Keratinocyte (primary cell): ENCODE measurements at regions not wholly inside any gene's neighbourhood (a gene's known extent, or its start where the extent isn't known, plus 50 kb on each side); places are given as distances from the start of the nearest gene placed in this dataset.
"Not testable (repeated sequence)": the region's sequence is repeated elsewhere in the genome, so short reads cannot be mapped to it uniquely, and the experiment has no call there.

Experiments used
- DNase-seq: peaks from one replicate; pipeline ENCODE4 v3.0.0-alpha.2; 2011; ENCODE audit warnings: low read depth, missing footprints, low spot score
- FAIRE-seq: peaks from 2 replicates; lab custom pipeline; 2011; peaks lifted over from hg19 to GRCh38; lab: Jason Lieb, UNC
- H2AFZ ChIP-seq: 2 replicates; pipeline ENCODE4 v1.6.0; 2012; ENCODE audit warnings: low read length, control low read depth, inconsistent platforms; ENCODE audit not compliant: control insufficient read depth
- H3K27ac ChIP-seq: 2 replicates; pipeline ENCODE4 v1.5.1; 2011; ENCODE audit warnings: low read length; ENCODE audit not compliant: control insufficient read depth, insufficient read depth
- H3K27me3 ChIP-seq: 3 replicates; pipeline ENCODE4 v1.6.0; 2011; ENCODE audit warnings: low read length; ENCODE audit not compliant: control insufficient read depth, insufficient read depth; ENCODE audit errors: extremely low read depth
- H3K36me3 ChIP-seq, 2 experiments: 2 replicates in 1 of 2; 3 replicates in 1 of 2; pipeline ENCODE4 v1.5.1; 2011; ENCODE audit warnings: low read length in 2 of 2, mild to moderate bottlenecking in 1 of 2; ENCODE audit not compliant: control insufficient read depth in 2 of 2, insufficient read depth in 2 of 2; ENCODE audit errors: extremely low read depth in 1 of 2
- H3K4me1 ChIP-seq: 3 replicates; pipeline ENCODE4 v1.5.1; 2011; ENCODE audit warnings: low read length; ENCODE audit not compliant: control insufficient read depth, insufficient read depth; ENCODE audit errors: extremely low read depth
- H3K4me2 ChIP-seq: 3 replicates; pipeline ENCODE4 v1.6.0; 2011; ENCODE audit warnings: low read depth, low read length; ENCODE audit not compliant: control insufficient read depth, insufficient read depth; ENCODE audit errors: extremely low read depth
- H3K4me3 ChIP-seq, 3 experiments: fragments of 200-600 bp in 1 of 3; sonication (generic) in 1 of 3; 2 replicates in 2 of 3; 3 replicates in 1 of 3; pipeline ENCODE4 v1.5.1; 2011 to 2016; ENCODE audit warnings: low read length in 3 of 3, mild to moderate bottlenecking in 3 of 3, control low read depth in 2 of 3, inconsistent platforms in 1 of 3, low read depth in 1 of 3, mixed read lengths in 1 of 3, mixed run types in 1 of 3, moderate library complexity in 1 of 3; ENCODE audit not compliant: control insufficient read depth in 2 of 3, insufficient read depth in 2 of 3; ENCODE audit errors: extremely low read depth in 1 of 3
- H3K79me2 ChIP-seq: 2 replicates; pipeline ENCODE4 v1.6.0; 2012; ENCODE audit warnings: low read length; ENCODE audit not compliant: control insufficient read depth, insufficient read depth
- H3K9ac ChIP-seq: 3 replicates; pipeline ENCODE4 v1.6.0; 2011; ENCODE audit warnings: low read length; ENCODE audit not compliant: control insufficient read depth, insufficient read depth; ENCODE audit errors: extremely low read depth
- H3K9me1 ChIP-seq: 3 replicates; pipeline ENCODE4 v1.6.0; 2011; ENCODE audit warnings: low read length; ENCODE audit not compliant: control insufficient read depth, insufficient read depth; ENCODE audit errors: extremely low read depth
- H3K9me3 ChIP-seq: 2 replicates; pipeline ENCODE4 v1.5.1; 2012; ENCODE audit warnings: low read depth, low read length; ENCODE audit not compliant: control insufficient read depth
- H4K20me1 ChIP-seq: 3 replicates; pipeline ENCODE4 v1.6.0; 2011; ENCODE audit warnings: low read length; ENCODE audit not compliant: control insufficient read depth, insufficient read depth; ENCODE audit errors: extremely low read depth
- EZH2 ChIP-seq: IDR thresholded peaks from one replicate; pipeline ENCODE4 v1.6.1; 2012; ENCODE audit warnings: inconsistent platforms, mild to moderate bottlenecking, low read length, moderate library complexity
- dilution Hi-C: fragments of 300-500 bp; cut with MboI; formaldehyde crosslinking; loops from one replicate; pipeline ENCODE4 v1.7.0; 2020; ENCODE audit warnings: low sequenced_read_pairs; ENCODE audit not compliant: extremely low pct_ligation_motif_present
- TF ChIP-seq, protein P1 (sequence below), 3 experiments: IDR thresholded peaks in 1 of 3; conservative IDR thresholded peaks in 1 of 3; optimal IDR thresholded peaks in 1 of 3; 2 replicates in 2 of 3; 3 replicates in 1 of 3; pipeline versions ENCODE3 to v1.5.1; 2011; ENCODE audit warnings: low read length in 3 of 3, mild to moderate bottlenecking in 3 of 3, moderate library complexity in 2 of 3, control low read depth in 1 of 3, inconsistent platforms in 1 of 3; ENCODE audit not compliant: insufficient read depth in 2 of 3; ENCODE audit errors: extremely low read depth in 1 of 3

DNA sequence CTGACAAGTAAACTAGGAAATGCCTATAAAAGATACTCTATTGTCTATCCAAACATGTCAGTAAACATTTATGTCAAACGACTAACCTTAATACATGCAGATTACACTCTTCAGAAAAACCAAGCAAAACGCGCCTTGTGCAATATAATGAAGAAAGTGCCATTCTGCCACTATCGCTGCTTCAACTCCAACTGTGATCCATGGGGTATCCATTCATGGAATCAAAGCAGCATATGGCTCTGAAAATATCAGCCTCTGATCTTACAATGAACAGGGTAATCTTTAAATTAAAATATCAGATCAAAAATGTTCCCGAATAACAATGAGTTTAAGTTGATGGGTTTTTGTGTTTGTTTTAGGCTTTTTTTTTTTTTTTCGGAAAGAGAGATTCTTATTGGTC, 105.5 kb upstream of the SETMAR start:
- no peak overlapping the region for H3K4me3 ChIP-seq
- no peaks in the 10 kb centered on the region for H4K20me1 ChIP-seq
- H3K9me1 ChIP-seq = no peaks in the 10 kb centered on the region
- H3K4me2 ChIP-seq = no peak overlapping the region
- no peaks in the 10 kb centered on the region for H3K79me2 ChIP-seq
- no peak overlapping the region for H2AFZ ChIP-seq
- H3K27me3 ChIP-seq = no peaks in the 10 kb centered on the region
- no peak for DNase-seq
- H3K27ac ChIP-seq = no peak overlapping the region
- dilution Hi-C loops = no loop called here
- no peak for TF ChIP-seq EZH2
- TF ChIP-seq, protein P1, sequence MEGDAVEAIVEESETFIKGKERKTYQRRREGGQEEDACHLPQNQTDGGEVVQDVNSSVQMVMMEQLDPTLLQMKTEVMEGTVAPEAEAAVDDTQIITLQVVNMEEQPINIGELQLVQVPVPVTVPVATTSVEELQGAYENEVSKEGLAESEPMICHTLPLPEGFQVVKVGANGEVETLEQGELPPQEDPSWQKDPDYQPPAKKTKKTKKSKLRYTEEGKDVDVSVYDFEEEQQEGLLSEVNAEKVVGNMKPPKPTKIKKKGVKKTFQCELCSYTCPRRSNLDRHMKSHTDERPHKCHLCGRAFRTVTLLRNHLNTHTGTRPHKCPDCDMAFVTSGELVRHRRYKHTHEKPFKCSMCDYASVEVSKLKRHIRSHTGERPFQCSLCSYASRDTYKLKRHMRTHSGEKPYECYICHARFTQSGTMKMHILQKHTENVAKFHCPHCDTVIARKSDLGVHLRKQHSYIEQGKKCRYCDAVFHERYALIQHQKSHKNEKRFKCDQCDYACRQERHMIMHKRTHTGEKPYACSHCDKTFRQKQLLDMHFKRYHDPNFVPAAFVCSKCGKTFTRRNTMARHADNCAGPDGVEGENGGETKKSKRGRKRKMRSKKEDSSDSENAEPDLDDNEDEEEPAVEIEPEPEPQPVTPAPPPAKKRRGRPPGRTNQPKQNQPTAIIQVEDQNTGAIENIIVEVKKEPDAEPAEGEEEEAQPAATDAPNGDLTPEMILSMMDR (optimal IDR thresholded peaks at IDR 0.05 in 1 of 3, IDR thresholded peaks at IDR 0.05 in 1 of 3, conservative IDR thresholded peaks at IDR 0.05 in 1 of 3; ENCODE audit: extremely low read depth in 1 of 3, insufficient read depth in 2 of 3, low read length in 3 of 3) = no peak
- H3K9me3 ChIP-seq = no peaks in the 10 kb centered on the region
- no peaks in the 10 kb centered on the region for H3K4me1 ChIP-seq
- no peaks in the 10 kb centered on the region for H3K36me3 ChIP-seq
- no peak overlapping the region for H3K9ac ChIP-seq
- FAIRE-seq = no peak

DNA sequence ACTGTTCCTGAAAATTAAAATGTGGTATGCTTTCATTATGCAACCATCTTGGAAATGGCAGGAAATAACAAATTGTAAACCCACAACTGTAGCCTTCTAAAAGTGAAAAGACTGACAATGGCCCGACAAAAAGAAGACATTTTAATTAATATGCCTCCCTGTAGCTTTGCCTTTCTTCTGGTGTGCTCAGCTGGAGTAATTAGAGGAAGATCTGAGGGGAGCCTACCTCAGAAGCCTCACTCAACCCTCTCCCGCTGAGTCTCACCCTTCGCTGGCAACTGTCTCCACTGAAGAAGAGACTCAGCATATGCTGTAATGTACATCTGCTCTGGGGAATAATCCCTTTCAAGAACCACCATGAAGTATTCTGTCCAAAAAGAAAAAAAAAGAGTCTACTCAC, 104.7 kb upstream of the SETMAR start:
- Histone ChIP-seq H4K20me1 (no peaks in the 10 kb centered on the region), H3K9me3 (no peaks in the 10 kb centered on the region), H3K4me1 (no peaks in the 10 kb centered on the region), H2AFZ (no peak overlapping the region), H3K9me1 (no peaks in the 10 kb centered on the region), H3K4me3 (no peak overlapping the region), H3K27me3 (no peaks in the 10 kb centered on the region), H3K9ac (no peak overlapping the region), H3K36me3 (no peaks in the 10 kb centered on the region), H3K4me2 (no peak overlapping the region), H3K79me2 (no peaks in the 10 kb centered on the region), H3K27ac (no peak overlapping the region)
- FAIRE-seq = no peak
- DNase-seq = no peak
- dilution Hi-C loops = no loop called here
- TF ChIP-seq, protein P1 (optimal IDR thresholded peaks at IDR 0.05 in 1 of 3, IDR thresholded peaks at IDR 0.05 in 1 of 3, conservative IDR thresholded peaks at IDR 0.05 in 1 of 3; ENCODE audit: extremely low read depth in 1 of 3, insufficient read depth in 2 of 3, low read length in 3 of 3) = no peak
- TF ChIP-seq EZH2 = no peak

DNA sequence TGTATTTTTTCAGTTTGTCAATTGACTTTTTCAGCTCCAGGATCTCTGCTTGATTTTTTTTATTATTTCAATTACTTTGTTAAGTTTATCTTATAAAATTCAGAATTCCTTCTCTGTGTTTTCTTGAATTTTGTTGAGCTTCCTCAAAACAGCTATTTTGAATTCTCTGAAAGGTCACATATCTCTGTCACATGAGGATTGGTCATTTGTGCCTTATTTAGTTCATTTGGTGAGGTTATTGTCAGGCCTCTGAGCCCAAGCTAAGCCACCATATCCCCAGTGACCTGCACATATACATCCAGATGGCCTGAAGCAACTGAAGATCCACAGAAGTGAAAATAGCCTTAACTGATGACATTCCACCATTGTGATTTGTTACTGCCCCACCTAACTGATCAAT, 98.4 kb upstream of the SETMAR start:
- H3K27me3 ChIP-seq, DNase-seq, FAIRE-seq, H3K4me2 ChIP-seq, H4K20me1 ChIP-seq, H3K9ac ChIP-seq, H3K4me1 ChIP-seq, H3K9me1 ChIP-seq, H3K9me3 ChIP-seq, H3K4me3 ChIP-seq, H3K36me3 ChIP-seq, H3K27ac ChIP-seq, dilution Hi-C loops, H2AFZ ChIP-seq, H3K79me2 ChIP-seq: not testable (repeated sequence)
